ENCODE measurements at regions not wholly inside any gene's neighbourhood (a gene's known extent, or its start where the extent isn't known, plus 50 kb on each side); places are given as distances from the start of the nearest gene placed in this dataset.
"Not testable (repeated sequence)": the region's sequence is repeated elsewhere in the genome, so short reads cannot be mapped to it uniquely, and the experiment has no call there.

DNA sequence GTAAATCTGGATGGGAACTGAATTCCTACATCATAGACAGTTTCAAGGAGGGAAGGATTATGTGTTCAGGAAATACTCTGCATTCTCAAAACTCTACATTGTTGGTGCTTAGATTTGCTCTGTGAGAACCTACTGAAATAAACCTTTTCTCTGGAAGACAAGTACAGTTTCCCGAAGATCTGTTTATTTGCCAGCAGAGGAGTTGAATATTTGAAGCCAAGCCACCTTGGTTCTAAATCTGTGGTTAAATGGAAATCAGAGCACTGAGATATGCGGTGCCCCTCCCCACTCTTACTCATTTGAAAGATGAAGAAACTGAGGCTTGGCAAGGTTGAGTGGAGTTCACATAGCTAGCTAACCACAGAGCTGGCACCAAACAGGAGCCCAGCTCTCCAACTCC is 146.3 kb upstream of the CTAGE1 start:
- DNase-seq = no peak

DNA sequence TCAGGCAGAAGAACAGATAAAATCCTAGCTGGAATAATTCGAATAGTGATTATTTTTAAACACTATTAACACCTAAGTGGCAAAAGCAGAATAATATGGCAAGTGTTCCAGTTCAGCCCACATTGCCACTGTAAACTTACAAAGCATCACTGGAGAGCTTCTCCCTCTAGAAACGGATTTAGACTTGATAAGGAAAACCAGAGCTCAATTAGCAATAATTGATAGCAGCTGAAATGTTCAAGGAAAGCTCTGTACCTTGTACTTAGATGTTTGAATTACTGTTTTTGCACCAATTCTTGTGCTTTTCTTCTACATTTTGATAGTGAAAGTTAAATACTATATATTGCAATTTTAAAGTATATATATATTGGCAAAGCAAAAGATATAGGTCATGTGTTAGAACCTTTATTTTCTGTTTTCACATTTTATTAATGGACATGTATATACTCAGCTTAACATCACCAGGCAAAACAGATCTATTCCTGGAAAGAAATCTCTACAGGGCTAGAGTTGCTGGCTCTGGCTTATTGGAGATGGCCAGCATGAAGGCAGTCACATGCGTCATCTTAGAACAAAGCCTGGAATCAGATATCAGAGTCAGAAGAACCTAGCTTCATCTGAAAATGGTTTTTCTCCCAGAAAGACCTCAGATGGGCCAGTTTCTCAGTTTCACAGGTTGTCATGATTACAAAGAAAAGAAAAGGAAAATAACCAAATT is 149.1 kb upstream of the CTAGE1 start:
- no peak for DNase-seq

DNA sequence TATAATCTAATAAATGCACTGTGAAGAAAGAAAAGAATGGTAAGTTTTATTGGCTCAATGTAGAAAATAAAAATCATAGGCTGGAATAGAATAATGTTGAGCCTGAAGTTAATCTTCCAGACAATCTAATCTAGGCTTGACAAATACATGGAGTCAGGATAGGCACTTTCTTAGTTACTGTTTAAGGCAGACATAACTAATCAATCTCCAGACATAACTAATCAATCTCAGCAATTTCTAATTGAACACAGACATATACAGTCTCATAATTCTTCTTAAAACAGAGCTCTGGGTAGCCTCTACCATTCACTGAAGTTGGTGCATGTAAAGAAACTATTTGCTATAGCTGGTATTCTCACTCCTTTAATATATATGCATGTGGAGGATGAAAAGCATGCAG is 150.1 kb upstream of the CTAGE1 start:
- DNase-seq = no peak

DNA sequence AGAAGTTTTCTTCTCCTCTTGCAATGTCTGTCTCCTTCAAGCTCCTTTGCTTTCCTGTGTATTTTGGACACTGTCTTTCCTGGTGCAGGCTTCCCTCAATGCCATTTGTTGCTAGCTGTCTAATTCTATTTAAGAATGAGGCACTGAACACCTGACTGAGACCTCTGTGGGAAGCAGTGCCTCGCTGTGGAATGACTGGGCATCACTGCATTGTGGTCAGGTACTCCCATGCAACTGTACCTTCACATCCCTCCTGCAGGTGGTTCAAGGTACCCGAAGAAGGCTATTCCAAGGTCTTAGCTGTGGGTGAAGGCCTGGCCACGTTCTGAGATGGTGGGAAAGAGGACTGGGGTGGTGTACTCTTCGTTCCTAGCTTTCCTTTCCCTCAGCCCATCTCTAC is 152.8 kb upstream of the CTAGE1 start:
- DNase-seq = no peak

DNA sequence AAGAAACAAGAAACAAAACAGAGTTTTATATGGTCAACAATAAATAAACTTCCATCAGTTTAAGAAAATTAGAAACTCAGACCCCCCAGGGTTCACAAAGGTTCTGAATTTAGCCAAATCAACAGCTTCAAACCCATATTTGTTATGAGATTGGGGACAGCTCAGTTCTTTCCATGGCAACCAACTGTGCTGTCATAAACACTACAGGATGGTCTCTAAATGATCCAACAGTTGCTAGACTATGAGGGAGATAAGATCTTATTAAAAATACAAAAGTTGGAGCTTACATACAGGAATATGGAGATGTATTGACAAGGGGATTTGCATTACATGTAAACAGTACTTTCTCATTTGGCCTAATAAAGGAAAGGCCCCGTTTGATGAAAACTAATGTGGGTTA is 154.6 kb upstream of the CTAGE1 start:
- DNase-seq = no peak

DNA sequence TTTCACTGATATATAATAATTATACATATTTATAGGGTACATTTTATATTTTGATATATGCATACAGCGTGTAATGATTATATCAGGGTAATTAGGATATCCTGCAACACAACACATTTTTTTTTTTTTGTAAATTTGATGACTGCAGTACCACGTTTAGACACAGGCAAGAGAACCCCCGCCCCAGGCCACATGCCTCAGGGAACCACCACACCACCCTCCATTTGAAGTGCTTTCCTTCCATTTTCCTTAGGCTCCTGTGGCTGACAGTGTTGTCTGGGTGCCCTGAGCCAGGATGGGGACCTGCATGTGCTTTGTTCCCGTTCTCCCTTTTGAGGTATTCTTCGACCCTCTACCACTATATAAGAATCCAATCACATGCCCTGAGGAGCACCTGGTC is 161.6 kb upstream of the CTAGE1 start:
- DNase-seq = no peak

DNA sequence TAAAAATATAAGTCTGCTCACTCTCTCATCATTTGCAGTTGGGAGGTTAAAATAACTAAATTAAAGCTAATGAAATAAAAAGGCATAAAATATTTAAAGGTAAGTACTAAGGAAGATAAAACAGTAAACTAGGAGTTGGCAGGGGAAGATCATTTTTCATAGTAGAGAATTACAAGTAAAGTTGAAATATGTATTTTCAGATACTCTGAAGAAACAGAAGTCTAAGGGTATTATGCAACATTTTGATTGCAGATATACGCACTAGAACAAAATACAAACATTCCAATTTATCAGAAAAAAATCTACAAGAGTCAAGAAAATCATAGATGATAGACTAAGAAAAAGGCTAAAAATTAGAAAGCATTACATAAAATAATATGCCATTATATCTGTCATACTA is 167.6 kb upstream of the CTAGE1 start:
- DNase-seq = no peak

DNA sequence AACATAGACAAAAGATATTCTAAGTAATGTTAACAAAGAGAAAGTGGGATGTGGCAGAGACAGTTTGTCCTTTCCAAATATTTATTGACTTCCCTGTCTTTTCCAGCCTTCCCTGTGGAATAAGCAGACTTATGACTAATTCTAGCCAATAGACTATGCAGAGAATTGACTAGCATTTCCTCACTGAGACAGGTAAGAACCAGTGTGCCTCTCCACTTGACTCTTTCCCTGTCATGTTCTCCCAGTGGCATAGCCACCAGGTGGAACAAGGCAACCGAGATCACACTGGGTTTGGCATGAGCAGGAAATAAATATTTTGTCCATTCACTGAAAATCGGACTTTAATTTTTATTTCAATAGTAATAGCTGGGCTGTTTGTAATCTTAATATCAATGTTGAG is 168.1 kb upstream of the CTAGE1 start:
- DNase-seq = no peak

DNA sequence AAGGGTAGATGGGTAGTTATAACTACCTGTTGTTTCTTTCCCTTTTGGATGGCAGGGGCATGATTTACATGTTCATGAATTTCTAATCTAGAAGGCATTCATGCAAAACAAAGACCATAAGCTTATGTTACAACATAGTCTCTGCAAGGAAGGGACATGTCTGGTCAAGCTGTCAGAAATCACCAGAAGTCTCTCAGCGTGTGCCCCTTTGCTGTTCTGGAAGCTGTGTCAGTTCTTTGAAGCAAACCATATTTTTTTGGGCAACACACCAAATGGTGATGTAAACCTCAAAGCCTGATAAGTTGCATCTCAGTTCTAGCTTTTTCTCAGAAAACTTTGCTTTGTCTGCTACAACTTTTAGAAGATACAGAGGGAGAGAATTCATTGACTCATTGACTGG is 173.5 kb upstream of the CTAGE1 start:
- DNase-seq = no peak

DNA sequence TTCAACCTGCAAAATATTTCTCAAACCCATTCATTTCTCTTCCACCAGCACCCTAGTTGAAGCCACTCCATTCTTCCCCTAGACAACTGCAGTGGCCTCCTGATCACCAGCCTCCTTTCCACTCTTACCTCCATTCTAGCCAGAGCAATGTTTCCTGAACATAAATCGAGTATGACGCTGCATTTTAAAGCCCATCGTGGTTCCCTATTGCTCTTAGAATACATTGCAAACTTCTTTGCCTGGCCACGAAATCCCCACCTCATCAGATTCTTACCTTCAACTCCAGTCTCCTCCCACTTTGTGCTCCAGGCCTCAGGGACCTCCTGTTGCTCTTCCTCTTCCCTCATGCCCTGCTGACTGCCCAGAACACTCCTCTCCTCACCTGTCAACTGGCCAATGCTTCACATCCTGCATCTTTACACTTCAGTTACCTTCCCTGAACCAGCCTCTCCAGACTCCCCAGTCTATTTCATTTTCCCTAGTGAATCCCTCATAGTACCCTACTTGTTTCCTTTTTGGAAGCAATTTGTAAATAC is 176.5 kb upstream of the CTAGE1 start:
- DNase-seq = no peak

DNA sequence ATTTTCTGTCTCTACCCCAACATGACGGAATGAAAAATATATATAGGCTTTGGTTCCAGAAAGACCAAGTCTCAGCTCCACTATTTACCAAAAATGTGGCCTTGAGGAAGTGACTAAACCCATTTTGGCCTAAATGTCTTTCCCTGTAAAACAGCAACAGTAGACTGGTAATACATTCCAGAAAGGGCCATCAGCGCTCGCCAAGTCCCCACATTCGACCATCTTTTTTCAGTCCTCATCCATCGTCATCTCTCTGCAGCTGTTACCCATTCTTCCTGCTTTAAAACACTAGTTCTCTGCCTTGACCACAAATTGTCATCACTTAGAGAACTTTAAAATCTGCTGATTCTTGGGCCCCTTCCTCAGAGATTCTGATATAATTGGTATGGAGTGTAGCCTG is 183.8 kb upstream of the CTAGE1 start:
- DNase-seq = no peak

DNA sequence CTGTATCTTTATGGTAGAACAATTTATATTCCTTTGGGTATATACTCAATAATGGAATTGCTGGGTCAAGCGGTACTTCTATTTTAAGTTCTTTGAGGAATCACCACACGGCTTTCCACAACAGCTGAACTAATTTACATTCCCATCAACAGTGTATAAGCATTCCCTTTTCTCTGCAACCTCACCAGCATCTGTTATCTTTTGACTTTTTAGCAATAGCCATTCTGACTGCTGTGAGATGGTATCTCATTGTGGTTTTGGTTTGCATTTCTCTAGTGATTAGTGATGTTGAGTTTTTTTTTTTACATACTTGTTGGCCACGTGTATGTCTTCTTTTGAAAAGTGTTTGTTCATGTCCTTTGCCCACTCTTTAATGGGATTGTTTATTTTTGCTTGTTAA is 184.7 kb upstream of the CTAGE1 start:
- not testable (repeated sequence) for DNase-seq

DNA sequence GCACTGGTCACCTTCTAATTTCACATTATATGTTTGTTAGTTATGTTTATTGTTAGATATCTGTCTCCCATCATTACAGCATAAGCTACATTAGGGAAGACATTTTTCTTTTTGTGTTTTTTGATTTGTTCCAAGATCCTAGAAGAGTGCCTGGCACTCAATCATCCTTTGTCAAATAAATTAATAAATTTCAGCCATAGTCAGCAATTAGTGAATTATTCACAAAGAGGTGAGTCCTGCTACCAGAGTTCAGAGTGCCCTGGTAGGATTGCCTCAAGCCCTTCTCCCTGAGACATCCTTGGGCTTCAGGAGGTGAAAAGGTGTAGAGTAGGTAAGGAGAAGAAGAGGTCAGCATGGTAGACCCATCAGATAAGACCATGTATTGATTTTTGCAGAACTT is 186.2 kb upstream of the CTAGE1 start:
- no peak for DNase-seq

DNA sequence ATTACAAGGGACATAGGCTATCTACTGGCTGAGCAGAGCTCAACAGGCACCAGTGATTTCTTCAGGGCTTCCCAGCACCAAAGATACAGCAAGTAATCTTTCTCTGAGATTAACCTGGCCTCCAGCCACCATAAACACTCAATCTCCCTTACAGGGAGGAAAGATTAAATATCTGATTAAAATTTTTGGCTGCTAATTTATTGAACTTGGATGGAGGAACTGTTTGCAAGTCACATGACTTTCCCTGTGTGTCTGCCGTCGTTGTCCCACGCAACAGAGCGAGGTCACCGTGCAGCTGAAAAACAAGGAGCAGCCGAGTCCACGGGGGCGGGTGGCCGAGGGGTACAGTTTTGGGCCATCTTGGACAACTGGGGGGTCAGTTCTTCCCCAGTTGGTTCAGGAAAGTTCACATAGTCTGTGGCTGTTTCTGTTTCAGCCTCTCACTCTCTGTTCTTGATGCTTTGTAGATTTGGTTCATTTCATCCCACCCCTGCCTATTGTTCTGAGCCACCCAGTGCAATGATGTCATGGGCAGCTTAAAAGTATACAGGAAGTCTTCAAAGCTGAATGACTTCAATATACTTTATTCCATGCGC is 186.8 kb upstream of the CTAGE1 start:
- no peak for DNase-seq

DNA sequence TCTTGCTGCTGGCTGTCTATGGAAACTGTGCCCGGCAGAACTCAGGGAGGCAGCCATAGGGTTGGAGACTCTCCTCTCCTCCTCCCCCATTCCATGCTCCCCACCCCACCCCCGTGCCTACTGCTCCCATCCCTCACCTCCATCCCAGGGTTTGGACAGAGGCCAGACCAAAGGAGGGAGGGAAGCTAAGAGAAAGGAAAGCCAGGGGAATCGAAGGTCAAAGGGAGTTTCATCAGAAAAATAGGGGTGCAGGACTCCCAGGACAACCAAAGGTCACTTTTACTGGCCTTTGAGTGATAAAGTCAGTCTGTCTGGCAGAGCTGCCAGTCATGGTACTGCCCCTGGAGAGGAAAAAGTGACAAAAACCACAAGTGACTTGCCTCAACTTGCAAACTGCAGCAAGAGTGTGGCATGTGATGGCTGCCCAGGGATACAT is 187.3 kb upstream of the CTAGE1 start:
- no peak for DNase-seq

DNA sequence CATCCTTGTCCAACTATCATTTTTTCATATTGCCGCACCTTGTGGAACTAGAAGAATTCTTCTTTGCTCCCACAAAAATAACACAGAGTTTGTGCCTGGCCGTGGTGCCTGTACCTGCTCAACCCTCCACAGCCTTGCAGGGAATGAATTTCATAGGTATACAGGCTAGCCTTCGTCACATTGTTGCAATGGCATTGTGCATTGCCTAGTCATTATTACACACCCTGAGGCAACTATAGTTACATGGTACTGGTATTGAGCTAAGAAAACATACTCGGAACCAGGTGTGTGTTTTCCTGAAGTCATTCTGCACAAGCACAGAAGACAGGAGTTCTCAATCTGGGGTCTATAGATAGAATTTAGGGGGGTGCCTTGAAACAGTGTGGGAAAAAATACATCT is 188.0 kb upstream of the CTAGE1 start:
- DNase-seq = no peak

DNA sequence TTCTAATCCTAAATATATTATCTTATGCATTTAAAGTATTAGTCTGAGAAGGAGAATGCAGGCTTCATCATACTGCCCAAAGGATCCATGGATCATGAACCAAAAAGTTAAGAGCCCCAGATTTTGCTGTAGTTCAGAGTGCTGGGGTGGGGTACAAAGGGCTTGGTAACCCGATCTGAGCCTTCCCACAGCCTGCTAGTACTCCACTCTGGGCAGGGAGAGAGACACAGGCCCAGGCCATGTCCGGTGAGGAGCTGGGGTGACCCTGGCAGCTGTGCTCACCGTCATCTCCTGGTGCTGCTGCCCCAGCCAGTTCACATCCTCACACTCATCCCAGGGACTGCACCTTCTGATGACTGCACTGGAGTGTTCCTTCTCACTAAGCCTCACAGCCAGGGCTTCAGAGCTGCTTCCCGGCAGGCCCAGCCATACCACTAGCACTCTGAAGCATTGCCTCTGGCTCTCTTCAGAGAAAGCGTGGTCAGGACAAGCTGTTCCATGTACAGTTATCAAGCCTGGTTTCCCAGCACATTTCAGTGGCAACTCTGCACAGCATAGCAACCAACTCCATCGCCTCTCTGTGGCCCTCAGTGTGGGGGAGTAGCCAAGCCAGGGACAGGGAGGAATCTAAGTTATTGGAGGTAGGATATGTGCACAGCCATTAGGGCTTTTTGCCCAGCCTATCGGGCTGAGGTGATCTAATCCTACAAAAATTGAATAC is 189.0 kb upstream of the CTAGE1 start:
- no peak for DNase-seq

DNA sequence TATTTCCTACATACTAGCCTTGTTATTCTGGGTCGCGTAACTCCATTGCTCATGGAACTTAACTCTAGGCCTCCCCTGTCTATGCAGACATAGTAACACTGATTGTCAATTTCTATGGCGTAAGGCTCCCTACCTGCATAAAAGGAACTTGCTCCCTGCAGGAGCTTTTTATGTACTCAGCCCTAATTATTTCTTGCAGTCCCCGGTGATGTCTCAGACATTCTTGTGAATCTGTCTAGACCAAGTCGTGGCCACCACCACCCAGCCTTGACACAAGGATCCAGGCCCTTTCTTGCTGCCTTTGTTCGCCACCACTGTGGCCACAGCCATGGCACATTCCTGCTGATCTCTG is 189.5 kb upstream of the CTAGE1 start:
- no peak for DNase-seq

DNA sequence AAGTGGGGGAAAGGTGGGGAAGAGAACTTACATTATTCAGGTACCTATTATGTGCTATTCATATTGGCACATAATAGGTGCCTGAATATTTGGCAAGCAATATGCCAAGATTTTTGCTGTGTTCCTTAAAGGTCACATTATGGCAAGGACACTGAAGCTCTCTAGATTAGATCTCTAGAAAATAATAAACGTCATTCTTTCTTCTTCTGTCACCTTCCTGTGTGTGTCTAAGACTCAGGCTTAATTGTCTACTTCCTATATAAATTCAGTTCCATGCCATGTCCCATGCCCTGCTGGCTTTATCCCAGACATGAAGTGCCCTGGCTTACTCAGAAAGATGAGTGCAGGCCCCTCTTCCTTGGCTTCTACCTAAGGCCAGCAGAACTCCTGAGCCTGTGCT is 191.1 kb upstream of the CTAGE1 start:
- DNase-seq = no peak

DNA sequence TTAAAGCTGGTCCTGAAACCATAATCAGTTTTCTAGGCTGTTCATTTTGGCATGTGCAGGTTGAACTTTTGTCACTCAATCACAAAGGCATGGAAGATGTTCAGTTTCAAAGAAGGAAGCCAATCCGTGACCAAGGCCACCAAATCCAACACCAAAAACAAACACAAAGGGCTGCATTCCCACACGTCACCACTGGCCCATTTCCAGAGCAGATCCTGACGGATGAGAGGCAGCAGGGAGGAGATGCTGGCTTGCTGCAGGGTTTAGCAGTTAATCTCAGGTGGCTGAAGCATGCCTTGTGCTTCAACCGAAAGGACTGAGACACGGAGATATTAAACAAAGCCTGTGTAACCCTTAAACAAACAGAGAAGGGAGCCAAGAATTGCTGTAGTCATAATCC is 191.9 kb upstream of the CTAGE1 start:
- DNase-seq = peak in 1 of 56 donors; percentile 2

DNA sequence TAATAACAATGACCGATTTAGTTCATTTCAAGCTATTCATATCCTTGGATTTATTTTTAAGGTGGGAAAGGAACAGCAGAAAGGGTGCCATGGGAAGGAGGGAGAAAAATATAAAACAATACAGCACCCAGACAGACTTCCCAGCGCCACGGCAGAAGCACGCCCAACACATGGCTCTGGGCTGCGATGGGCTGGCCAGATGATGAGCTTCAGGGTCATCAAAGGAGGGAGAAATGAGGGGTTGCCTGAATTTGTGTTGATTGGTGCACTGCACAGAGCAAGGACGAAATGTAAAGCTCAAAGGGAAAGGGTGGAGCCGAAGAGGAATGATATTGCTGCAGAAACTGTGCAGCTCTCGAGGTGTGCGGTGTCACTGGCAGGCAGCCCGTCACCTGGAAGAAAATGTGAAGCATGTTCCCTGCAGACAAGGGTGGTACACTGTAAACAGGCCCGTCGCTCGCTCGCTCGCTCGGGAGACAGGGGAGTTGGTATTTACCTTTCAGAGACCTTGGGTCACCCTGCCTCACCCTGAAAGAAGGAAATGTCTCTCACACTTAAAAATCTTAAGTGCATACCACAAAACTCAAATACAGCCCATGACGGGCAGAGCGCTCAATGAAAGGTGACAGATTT is 195.5 kb upstream of the CTAGE1 start:
- no peak for DNase-seq

DNA sequence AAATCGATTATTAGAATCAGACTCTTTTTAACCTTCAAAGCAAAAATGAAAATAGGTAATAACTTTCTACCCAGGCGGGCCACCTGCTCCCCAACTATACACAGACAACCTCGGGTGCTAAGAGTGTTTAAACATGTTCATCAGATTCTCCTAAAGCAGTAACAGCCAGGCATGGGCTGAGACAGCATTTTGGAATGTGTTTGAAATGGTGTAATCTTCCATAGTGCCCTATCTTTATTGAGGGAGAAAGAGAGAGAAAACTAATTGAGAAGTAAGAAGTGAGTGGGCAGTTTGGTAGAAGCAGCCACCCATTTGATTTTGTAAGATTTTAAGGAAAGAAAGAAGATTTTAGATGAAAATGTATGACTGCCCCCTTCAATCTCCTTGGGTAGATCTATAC is 196.1 kb upstream of the CTAGE1 start:
- no peak for DNase-seq
